ENCODE measurements at regions not wholly inside any gene's neighbourhood (a gene's known extent, or its start where the extent isn't known, plus 50 kb on each side); places are given as distances from the start of the nearest gene placed in this dataset.
"Not testable (repeated sequence)": the region's sequence is repeated elsewhere in the genome, so short reads cannot be mapped to it uniquely, and the experiment has no call there.

- TF ChIP-seq CTCF (conservative IDR thresholded peaks at IDR 0.05), result no peak
- H3K27ac ChIP-seq, result no peak overlapping the region
Observed at GRCh38 chr4:141560056-141560455, 76.3 kb upstream of the IL15 start.

GRCh38 chr4:141562649-141563048 lies 73.7 kb upstream of the IL15 start:
- no peak for TF ChIP-seq CTCF (conservative IDR thresholded peaks at IDR 0.05)
- no peak overlapping the region for H3K27ac ChIP-seq

- no peak overlapping the region for H3K27ac ChIP-seq
Observed at GRCh38 chr4:141563723-141564122, 72.7 kb upstream of the IL15 start.

GRCh38 chr4:141564961-141565360 lies 71.4 kb upstream of the IL15 start:
- not testable (repeated sequence) for H3K27ac ChIP-seq

More at GRCh38 chr4:141563723-141564122, 72.7 kb upstream of the IL15 start:
- no peak for TF ChIP-seq CTCF (conservative IDR thresholded peaks at IDR 0.05)

- H3K27ac ChIP-seq, result no peak overlapping the region
Observed at GRCh38 chr4:141565379-141566089, 70.8 kb upstream of the IL15 start.

GRCh38 chr4:141567326-141567915 lies 69.0 kb upstream of the IL15 start:
- no peak for TF ChIP-seq CTCF (conservative IDR thresholded peaks at IDR 0.05)

More at GRCh38 chr4:141565379-141566089, 70.8 kb upstream of the IL15 start:
- no peak for TF ChIP-seq CTCF (conservative IDR thresholded peaks at IDR 0.05)

GRCh38 chr4:141569141-141569540 lies 67.2 kb upstream of the IL15 start:
- H3K27ac ChIP-seq, result no peak overlapping the region
- TF ChIP-seq CTCF (conservative IDR thresholded peaks at IDR 0.05), result no peak

More at GRCh38 chr4:141567326-141567915, 69.0 kb upstream of the IL15 start:
- peak overlapping the region; percentile 30; the same call in 1 of the 2 replicates for H3K27ac ChIP-seq

GRCh38 chr4:141570290-141570689 lies 66.1 kb upstream of the IL15 start:
- no peak overlapping the region for H3K27ac ChIP-seq
- no peak for TF ChIP-seq CTCF (conservative IDR thresholded peaks at IDR 0.05)
